ENCODE measurements at regions not wholly inside any gene's neighbourhood (a gene's known extent, or its start where the extent isn't known, plus 50 kb on each side); places are given as distances from the start of the nearest gene placed in this dataset.
A peak's percentile ranks its signal among the peaks of the same experiment; 100 is the strongest.

DNA sequence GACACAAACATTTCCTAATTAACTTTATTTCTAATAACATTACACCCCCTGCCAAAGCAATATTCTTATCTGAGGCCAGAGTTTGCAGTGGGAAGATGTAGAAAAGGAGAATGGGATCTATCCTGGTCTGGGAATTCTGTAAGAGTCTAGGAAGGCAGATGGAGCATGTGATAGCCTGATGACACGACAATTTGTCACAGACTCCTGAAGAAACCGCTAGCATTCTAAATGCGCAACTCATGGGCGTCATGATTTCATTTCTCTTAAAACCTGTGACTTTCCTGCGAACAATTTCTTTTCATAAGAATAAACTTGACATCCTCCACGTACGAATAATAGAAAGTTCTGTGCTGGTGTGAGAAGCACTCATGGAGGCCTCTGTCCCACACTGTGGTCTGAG lies 72.9 kb upstream of the ATP10A start:
- Histone ChIP-seq H3K9ac (ENCODE audit: low read length) (no peak overlapping the region), H3K4me3 (ENCODE audit: low read length) (no peak overlapping the region), H3K4me2 (ENCODE audit: low read length) (no peak overlapping the region), H3K9me3 (ENCODE audit: low read length) (no peaks in the 10 kb centered on the region), H2AFZ (ENCODE audit: low read depth, low read length) (no peak overlapping the region), H3K9me2 (ENCODE audit: insufficient read depth, low read length) (no peaks in the 10 kb centered on the region), H3K36me3 (ENCODE audit: insufficient read depth, low read length) (no peaks in the 10 kb centered on the region), H4K20me1 (ENCODE audit: insufficient read depth) (no peaks in the 10 kb centered on the region), H3F3A (ENCODE audit: insufficient read depth, low read length, poor library complexity, severe bottlenecking) (no peaks in the 10 kb centered on the region), H3K27me3 (ENCODE audit: insufficient read depth, low read depth, low read length) (no peaks in the 10 kb centered on the region), H3K27ac (ENCODE audit: low read length) (no peak overlapping the region), H3K79me2 (replicated peaks; ENCODE audit: insufficient read depth, low read length) (no peaks in the 10 kb centered on the region)
- TF ChIP-seq, protein P1, sequence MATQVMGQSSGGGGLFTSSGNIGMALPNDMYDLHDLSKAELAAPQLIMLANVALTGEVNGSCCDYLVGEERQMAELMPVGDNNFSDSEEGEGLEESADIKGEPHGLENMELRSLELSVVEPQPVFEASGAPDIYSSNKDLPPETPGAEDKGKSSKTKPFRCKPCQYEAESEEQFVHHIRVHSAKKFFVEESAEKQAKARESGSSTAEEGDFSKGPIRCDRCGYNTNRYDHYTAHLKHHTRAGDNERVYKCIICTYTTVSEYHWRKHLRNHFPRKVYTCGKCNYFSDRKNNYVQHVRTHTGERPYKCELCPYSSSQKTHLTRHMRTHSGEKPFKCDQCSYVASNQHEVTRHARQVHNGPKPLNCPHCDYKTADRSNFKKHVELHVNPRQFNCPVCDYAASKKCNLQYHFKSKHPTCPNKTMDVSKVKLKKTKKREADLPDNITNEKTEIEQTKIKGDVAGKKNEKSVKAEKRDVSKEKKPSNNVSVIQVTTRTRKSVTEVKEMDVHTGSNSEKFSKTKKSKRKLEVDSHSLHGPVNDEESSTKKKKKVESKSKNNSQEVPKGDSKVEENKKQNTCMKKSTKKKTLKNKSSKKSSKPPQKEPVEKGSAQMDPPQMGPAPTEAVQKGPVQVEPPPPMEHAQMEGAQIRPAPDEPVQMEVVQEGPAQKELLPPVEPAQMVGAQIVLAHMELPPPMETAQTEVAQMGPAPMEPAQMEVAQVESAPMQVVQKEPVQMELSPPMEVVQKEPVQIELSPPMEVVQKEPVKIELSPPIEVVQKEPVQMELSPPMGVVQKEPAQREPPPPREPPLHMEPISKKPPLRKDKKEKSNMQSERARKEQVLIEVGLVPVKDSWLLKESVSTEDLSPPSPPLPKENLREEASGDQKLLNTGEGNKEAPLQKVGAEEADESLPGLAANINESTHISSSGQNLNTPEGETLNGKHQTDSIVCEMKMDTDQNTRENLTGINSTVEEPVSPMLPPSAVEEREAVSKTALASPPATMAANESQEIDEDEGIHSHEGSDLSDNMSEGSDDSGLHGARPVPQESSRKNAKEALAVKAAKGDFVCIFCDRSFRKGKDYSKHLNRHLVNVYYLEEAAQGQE (IDR thresholded peaks at IDR 0.05; ENCODE audit: borderline replicate concordance): peak; percentile 86
- TF ChIP-seq EZH2 (IDR thresholded peaks at IDR 0.05; ENCODE audit: borderline replicate concordance, insufficient read depth, low read length, poor library complexity, severe bottlenecking) (no peak), EP300 (conservative IDR thresholded peaks at IDR 0.05; ENCODE audit: poor library complexity, severe bottlenecking) (no peak)

DNA sequence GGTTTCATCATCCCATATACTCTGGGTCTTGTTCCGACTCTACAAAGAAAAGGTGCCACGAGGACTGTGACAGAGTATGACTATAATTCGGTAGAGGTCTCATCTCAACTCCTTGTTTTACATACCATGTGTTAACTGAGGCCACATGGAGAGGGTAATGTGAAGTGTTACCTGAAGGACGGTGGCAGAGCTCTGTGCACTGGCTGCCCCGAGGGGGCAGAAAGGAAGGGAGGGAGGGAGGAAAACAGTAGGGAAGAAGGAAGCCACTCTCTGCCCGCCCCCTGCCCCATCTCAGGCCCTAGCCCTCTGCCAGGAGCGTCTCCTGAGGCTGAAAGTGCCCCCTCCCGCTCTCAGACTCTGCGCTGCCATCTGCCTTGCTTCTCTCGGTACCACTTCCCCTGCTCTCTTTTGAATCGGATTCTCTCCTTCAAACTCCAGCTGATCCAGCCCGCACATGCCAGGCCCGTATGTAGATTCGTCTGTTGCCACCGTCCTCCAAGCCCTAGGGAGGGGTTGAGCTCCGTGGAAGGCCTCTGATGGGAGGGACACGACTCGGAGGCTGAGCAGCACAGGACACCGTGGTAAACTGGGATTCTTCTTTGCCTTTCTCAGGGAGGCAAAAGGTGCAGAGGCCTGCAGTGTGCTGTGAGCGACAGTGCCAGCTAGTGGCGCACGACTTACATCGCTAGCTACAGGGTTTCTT lies 70.5 kb upstream of the ATP10A start:
- Histone ChIP-seq H3K27me3 (ENCODE audit: insufficient read depth, low read depth, low read length) (no peaks in the 10 kb centered on the region), H3K36me3 (ENCODE audit: insufficient read depth, low read length) (no peaks in the 10 kb centered on the region), H3K4me2 (ENCODE audit: low read length) (peak overlapping the region; percentile 41), H3K27ac (ENCODE audit: low read length) (peak overlapping the region; percentile 37), H4K20me1 (ENCODE audit: insufficient read depth) (no peaks in the 10 kb centered on the region), H3K4me3 (ENCODE audit: low read length) (peak overlapping the region; percentile 50), H3K9ac (ENCODE audit: low read length) (peak overlapping the region; percentile 51), H3K79me2 (replicated peaks; ENCODE audit: insufficient read depth, low read length) (no peaks in the 10 kb centered on the region), H3K9me2 (ENCODE audit: insufficient read depth, low read length) (no peaks in the 10 kb centered on the region), H3F3A (ENCODE audit: insufficient read depth, low read length, poor library complexity, severe bottlenecking) (no peaks in the 10 kb centered on the region), H2AFZ (ENCODE audit: low read depth, low read length) (peak overlapping the region; percentile 24), H3K9me3 (ENCODE audit: low read length) (no peaks in the 10 kb centered on the region)
- TF ChIP-seq EP300 (conservative IDR thresholded peaks at IDR 0.05; ENCODE audit: poor library complexity, severe bottlenecking): no peak
- peak; percentile 87 for TF ChIP-seq RAD21 (conservative IDR thresholded peaks at IDR 0.05)
- peak; percentile 87 for TF ChIP-seq SMC3 (conservative IDR thresholded peaks at IDR 0.05; ENCODE audit: poor library complexity)
- TF ChIP-seq POLR2AphosphoS5 (IDR thresholded peaks at IDR 0.05): no peak
- no peak for TF ChIP-seq EZH2 (IDR thresholded peaks at IDR 0.05; ENCODE audit: borderline replicate concordance, insufficient read depth, low read length, poor library complexity, severe bottlenecking)
- TF ChIP-seq MXI1 (conservative IDR thresholded peaks at IDR 0.05; ENCODE audit: poor library complexity, severe bottlenecking): peak; percentile 16
- TF ChIP-seq, protein P1 (IDR thresholded peaks at IDR 0.05; ENCODE audit: borderline replicate concordance): no peak
- TF ChIP-seq, protein P2, sequence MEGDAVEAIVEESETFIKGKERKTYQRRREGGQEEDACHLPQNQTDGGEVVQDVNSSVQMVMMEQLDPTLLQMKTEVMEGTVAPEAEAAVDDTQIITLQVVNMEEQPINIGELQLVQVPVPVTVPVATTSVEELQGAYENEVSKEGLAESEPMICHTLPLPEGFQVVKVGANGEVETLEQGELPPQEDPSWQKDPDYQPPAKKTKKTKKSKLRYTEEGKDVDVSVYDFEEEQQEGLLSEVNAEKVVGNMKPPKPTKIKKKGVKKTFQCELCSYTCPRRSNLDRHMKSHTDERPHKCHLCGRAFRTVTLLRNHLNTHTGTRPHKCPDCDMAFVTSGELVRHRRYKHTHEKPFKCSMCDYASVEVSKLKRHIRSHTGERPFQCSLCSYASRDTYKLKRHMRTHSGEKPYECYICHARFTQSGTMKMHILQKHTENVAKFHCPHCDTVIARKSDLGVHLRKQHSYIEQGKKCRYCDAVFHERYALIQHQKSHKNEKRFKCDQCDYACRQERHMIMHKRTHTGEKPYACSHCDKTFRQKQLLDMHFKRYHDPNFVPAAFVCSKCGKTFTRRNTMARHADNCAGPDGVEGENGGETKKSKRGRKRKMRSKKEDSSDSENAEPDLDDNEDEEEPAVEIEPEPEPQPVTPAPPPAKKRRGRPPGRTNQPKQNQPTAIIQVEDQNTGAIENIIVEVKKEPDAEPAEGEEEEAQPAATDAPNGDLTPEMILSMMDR (IDR thresholded peaks at IDR 0.05; ENCODE audit: poor library complexity, severe bottlenecking): peak; percentile 90

Measured in neural cell (in vitro differentiated cells).